Right lobe of liver (tissue), 6 donors: ENCODE measurements at regions not wholly inside any gene's neighbourhood (a gene's known extent, or its start where the extent isn't known, plus 50 kb on each side); places are given as distances from the start of the nearest gene placed in this dataset.

Experiments used
- ATAC-seq, 4 donors: fragments of 200-7000 bp; cut with Tn5 transposase; one replicate each; pipeline ENCODE4 v1.9.1; 2020; ENCODE audit warnings: mild to moderate bottlenecking in 4 of 4, moderate library complexity in 4 of 4
- DNase-seq, 3 donors: peaks; one replicate each; pipeline ENCODE4 v3.0.0-alpha.2; 2020
- H3K27ac ChIP-seq, 3 donors: fragments of 200-600 bp; one replicate each; pipeline ENCODE4 v1.8.0; 2022
- H3K27me3 ChIP-seq, 2 donors: fragments of 200-600 bp; one replicate each; pipeline ENCODE4 v1.8.0; 2022
- H3K36me3 ChIP-seq, 4 donors: fragments of 200-600 bp; sonication (generic) in 1 of 4; one replicate each; pipeline versions ENCODE4 v1.5.1 to v1.8.0; 2017 to 2022; ENCODE audit warnings: control low read depth in 1 of 4
- H3K4me1 ChIP-seq, 4 donors: fragments of 200-600 bp; sonication (generic) in 1 of 4; one replicate each; pipeline versions ENCODE4 v1.5.1 to v1.8.0; 2017 to 2022; ENCODE audit warnings: control low read depth in 1 of 4
- H3K4me3 ChIP-seq, 3 donors: fragments of 200-600 bp; one replicate each; pipeline ENCODE4 v1.8.0; 2022
- H3K9me3 ChIP-seq, 4 donors: fragments of 200-600 bp; sonication (generic) in 1 of 4; one replicate each; pipeline versions ENCODE4 v1.5.1 to v1.8.0; 2017 to 2022; ENCODE audit warnings: control low read depth in 1 of 4
- CTCF ChIP-seq, 4 donors: fragments of 200-600 bp in 3 of 4; fragments of 450-650 bp in 1 of 4; IDR thresholded peaks; one replicate each; pipeline versions ENCODE4 v1.5.1 to v1.8.0; 2016 to 2022; ENCODE audit warnings: antibody characterized with exemption in 4 of 4, mild to moderate bottlenecking in 2 of 4
- POLR2A ChIP-seq: fragments of 450-650 bp; IDR thresholded peaks from one replicate; pipeline ENCODE4 v1.6.1; 2017; ENCODE audit warnings: antibody characterized with exemption, mild to moderate bottlenecking
- WGBS: methylation state at CpG from one replicate; pipeline ENCODE4 v1.1.6; 2018; ENCODE audit warnings: low coverage, low lambda C conversion rate; ENCODE audit not compliant: insufficient coverage; ENCODE audit errors: missing lambda C conversion rate; 5-methylcytosine and 5-hydroxymethylcytosine counted together
- intact Hi-C, 2 donors: fragments of 100-400 bp; cut with DNase I; formaldehyde crosslinking; loops; one replicate each; pipeline versions ENCODE4 v1.11.2 to v1.14.1; 2022
- donor health status: DM: no; HTN: yes; CAD: no.
- donor health status: DM: no; HTN: no; CAD: no.
- donor health status: DM: no; HTN: no; CAD: no.
- donor health status: DM: no; HTN: yes; CAD: no.
- donor health status: DM: no; HTN: yes; CAD: no.

- ATAC-seq (no peak), DNase-seq (no peak)
- Histone ChIP-seq H3K27ac (no peak overlapping the region), H3K4me1 (no peaks in the 10 kb centered on the region), H3K9me3 (no peaks in the 10 kb centered on the region), H3K27me3 (no peaks in the 10 kb centered on the region), H3K4me3 (no peak overlapping the region), H3K36me3 (no peaks in the 10 kb centered on the region)
- intact Hi-C loops, result no loop called here
- 76% methylated on average over 3 of the region's 6 CpGs for WGBS
- TF ChIP-seq POLR2A (no peak), CTCF (IDR thresholded peaks at IDR 0.05) (no peak)
These were observed 685.0 kb downstream of the SLCO4C1 start for GRCh38 chr5:101611039-101611438.

GRCh38 chr5:101608322-101608721, 687.8 kb downstream of the SLCO4C1 start:
- ATAC-seq, result no peak
- intact Hi-C loops, result no loop called here
- H3K9me3 ChIP-seq, result no peaks in the 10 kb centered on the region
- H3K27ac ChIP-seq, result no peak overlapping the region
- no peaks in the 10 kb centered on the region for H3K36me3 ChIP-seq
- TF ChIP-seq POLR2A, result no peak
- TF ChIP-seq CTCF (IDR thresholded peaks at IDR 0.05), result no peak
- DNase-seq, result no peak
- H3K27me3 ChIP-seq, result no peaks in the 10 kb centered on the region
- 15% methylated on average over 1 of the region's 1 CpG for WGBS
- H3K4me1 ChIP-seq, result no peaks in the 10 kb centered on the region
- no peak overlapping the region for H3K4me3 ChIP-seq

- H3K27me3 ChIP-seq, result no peaks in the 10 kb centered on the region
- H3K36me3 ChIP-seq, result no peaks in the 10 kb centered on the region
- no peaks in the 10 kb centered on the region for H3K4me1 ChIP-seq
- H3K4me3 ChIP-seq, result no peak overlapping the region
- ATAC-seq, result no peak
- WGBS, result 35% methylated on average over 3 of the region's 3 CpGs
- no peak for TF ChIP-seq POLR2A
- no peak for TF ChIP-seq CTCF (IDR thresholded peaks at IDR 0.05)
- H3K9me3 ChIP-seq, result no peaks in the 10 kb centered on the region
- H3K27ac ChIP-seq, result no peak overlapping the region
- intact Hi-C loops, result no loop called here
- DNase-seq, result no peak
These were observed 690.4 kb downstream of the SLCO4C1 start for GRCh38 chr5:101605700-101606099.

- no peaks in the 10 kb centered on the region for H3K4me1 ChIP-seq
- H3K9me3 ChIP-seq, result no peaks in the 10 kb centered on the region
- TF ChIP-seq POLR2A (no peak), CTCF (IDR thresholded peaks at IDR 0.05) (no peak)
- H3K36me3 ChIP-seq, result no peaks in the 10 kb centered on the region
- no peak for DNase-seq
- 76% methylated on average over 1 of the region's 1 CpG for WGBS
- no peak overlapping the region for H3K4me3 ChIP-seq
- intact Hi-C loops, result no loop called here
- no peaks in the 10 kb centered on the region for H3K27me3 ChIP-seq
- H3K27ac ChIP-seq, result no peak overlapping the region
- no peak for ATAC-seq
These were observed 695.5 kb downstream of the SLCO4C1 start for GRCh38 chr5:101600614-101601013.

- TF ChIP-seq CTCF (IDR thresholded peaks at IDR 0.05) (no peak), POLR2A (no peak)
- no peaks in the 10 kb centered on the region for H3K4me1 ChIP-seq
- H3K27me3 ChIP-seq, result no peaks in the 10 kb centered on the region
- H3K27ac ChIP-seq, result no peak overlapping the region
- ATAC-seq, result no peak
- DNase-seq, result no peak
- no peaks in the 10 kb centered on the region for H3K9me3 ChIP-seq
- 0% methylated on average over 1 of the region's 1 CpG for WGBS
- H3K4me3 ChIP-seq, result no peak overlapping the region
- no peaks in the 10 kb centered on the region for H3K36me3 ChIP-seq
- intact Hi-C loops, result no loop called here
These were observed 687.3 kb upstream of the ST8SIA4 start for GRCh38 chr5:101590384-101590783.
